HepG2 (cell line): ENCODE measurements at regions not wholly inside any gene's neighbourhood (a gene's known extent, or its start where the extent isn't known, plus 50 kb on each side); places are given as distances from the start of the nearest gene placed in this dataset.

Experiments
- ATAC-seq: fragments of 200-7000 bp; cut with Tn5 transposase; 3 replicates; pipeline ENCODE4 v1.9.1; 2020; ENCODE audit warnings: mild to moderate bottlenecking, moderate library complexity
- BruUV-seq: library from RNA; stranded (reverse); fragments of 400-500 nt; replicated peaks from 2 replicates; lab custom pipeline; 2021; lab: Mats Ljungman, UMichigan
- CTCF ChIA-PET: fragments of 300-600 bp; formaldehyde crosslinking; extraction: SDS; loops from one replicate; lab custom pipeline; 2021; ENCODE audit warnings: low total read pairs, inconsistent platforms, low intra/inter-chr PET ratio; lab: Yijun Ruan, JAX
- POLR2A ChIA-PET: fragments of 350-600 bp; sonication (Branson Sonifier 250); formaldehyde crosslinking; loops from one replicate; lab custom pipeline; 2020; ENCODE audit warnings: antibody characterized with exemption, inconsistent platforms; lab: Yijun Ruan, JAX
- DNase-seq: peaks from one replicate; pipeline ENCODE4 v3.0.0-alpha.2; 2015; ENCODE audit warnings: low spot score
- FAIRE-seq: peaks from 3 replicates; lab custom pipeline; 2011; peaks lifted over from hg19 to GRCh38; lab: Jason Lieb, UNC
- H2AFZ ChIP-seq: one replicate; pipeline ENCODE4 v1.6.1; 2011; ENCODE audit warnings: low read length, inconsistent platforms
- H3K27ac ChIP-seq: fragments of 300-600 bp; 3 replicates; pipeline ENCODE4 v1.8.0; 2011; ENCODE audit warnings: mixed run types, mild to moderate bottlenecking, mixed read lengths, low read length, inconsistent platforms; ENCODE audit not compliant: insufficient read depth; ENCODE audit errors: extremely low read length
- H3K27me3 ChIP-seq, 2 experiments: fragments of 200-600 bp in 1 of 2; 2 replicates in 1 of 2; 3 replicates in 1 of 2; pipeline versions ENCODE4 v1.6.0 to v1.8.0; 2011; ENCODE audit warnings: low read length in 2 of 2, mild to moderate bottlenecking in 2 of 2, moderate library complexity in 2 of 2, inconsistent platforms in 1 of 2; ENCODE audit not compliant: insufficient read depth in 2 of 2, control insufficient read depth in 1 of 2
- H3K36me3 ChIP-seq, 2 experiments: fragments of 200-600 bp in 1 of 2; replicated peaks in 1 of 2; 2 replicates in 1 of 2; 3 replicates in 1 of 2; pipeline versions ENCODE4 v1.5.1 to v1.8.0; 2011; ENCODE audit warnings: low read length in 2 of 2, inconsistent platforms in 1 of 2; ENCODE audit not compliant: insufficient read depth in 2 of 2, control insufficient read depth in 1 of 2
- H3K4me1 ChIP-seq: 2 replicates; pipeline ENCODE4 v1.5.1; 2012; ENCODE audit warnings: low read length, inconsistent platforms; ENCODE audit not compliant: insufficient read depth
- H3K4me2 ChIP-seq: 2 replicates; pipeline ENCODE4 v1.6.0; 2011; ENCODE audit warnings: low read depth, low read length, inconsistent platforms
- H3K4me3 ChIP-seq, 3 experiments: fragments of 200-600 bp in 1 of 3; sonication (generic), shearing (Covaris generic) in 1 of 3; replicated peaks in 1 of 3; 2 replicates each; pipeline ENCODE4 v1.5.1; 2011 to 2016; ENCODE audit warnings: low read length in 3 of 3, inconsistent platforms in 2 of 3, low read depth in 2 of 3, mild to moderate bottlenecking in 2 of 3, control low read depth in 1 of 3, mixed read lengths in 1 of 3; ENCODE audit not compliant: insufficient read depth in 1 of 3
- H3K79me2 ChIP-seq: one replicate; pipeline ENCODE4 v1.6.1; 2011; ENCODE audit warnings: low read length, inconsistent platforms; ENCODE audit not compliant: insufficient read depth
- H3K9ac ChIP-seq: 2 replicates; pipeline ENCODE4 v1.6.0; 2011; ENCODE audit warnings: mild to moderate bottlenecking, low read depth, low read length, inconsistent platforms; ENCODE audit not compliant: insufficient read depth
- H3K9me3 ChIP-seq: 2 replicates; pipeline ENCODE4 v1.5.1; 2012; ENCODE audit warnings: mild to moderate bottlenecking, low read length
- H4K20me1 ChIP-seq: 2 replicates; pipeline ENCODE4 v1.6.0; 2011; ENCODE audit warnings: inconsistent platforms, mild to moderate bottlenecking, low read length, moderate library complexity; ENCODE audit not compliant: insufficient read depth
- FLYWCH1 ChIP-seq: sonication (generic); formaldehyde crosslinking; IDR thresholded peaks from 2 replicates; pipeline ENCODE4 v1.8.1; 2023; ENCODE audit warnings: mild to moderate bottlenecking, missing genetic modification reagents
- HOXA9 ChIP-seq: sonication (generic); formaldehyde crosslinking; IDR thresholded peaks from 2 replicates; pipeline ENCODE4 v1.8.1; 2022; ENCODE audit warnings: missing genetic modification reagents, mild to moderate bottlenecking, moderate library complexity, borderline replicate concordance
- KDM1A ChIP-seq: IDR thresholded peaks from 2 replicates; pipeline ENCODE4 v1.6.1; 2016; ENCODE audit warnings: missing compliant biosample characterization
- MLLT10 ChIP-seq: sonication (generic); formaldehyde crosslinking; IDR thresholded peaks from 2 replicates; pipeline ENCODE4 v1.4.0; 2020; ENCODE audit warnings: missing genetic modification reagents
- PLSCR1 ChIP-seq: sonication (generic); formaldehyde crosslinking; IDR thresholded peaks from 2 replicates; pipeline ENCODE4 v1.5.0; 2020; ENCODE audit warnings: missing genetic modification reagents, mild to moderate bottlenecking, borderline replicate concordance
- ZBTB26 ChIP-seq: IDR thresholded peaks from 2 replicates; pipeline ENCODE4 v1.6.1; 2016; ENCODE audit warnings: missing compliant biosample characterization, missing genetic modification reagents, borderline replicate concordance
- ZKSCAN1 ChIP-seq: fragments of 150-350 bp; IDR thresholded peaks from 2 replicates; pipeline ENCODE4 v1.6.1; 2014; ENCODE audit warnings: low read length
- ZKSCAN8 ChIP-seq: IDR thresholded peaks from 2 replicates; pipeline ENCODE4 v1.6.1; 2016; ENCODE audit warnings: borderline replicate concordance, missing genetic modification reagents, missing compliant biosample characterization
- ZNF124 ChIP-seq: sonication (generic); formaldehyde crosslinking; IDR thresholded peaks from 2 replicates; pipeline ENCODE4 v1.4.0; 2020; ENCODE audit warnings: missing genetic modification reagents
- ZNF335 ChIP-seq: sonication (generic); formaldehyde crosslinking; IDR thresholded peaks from 2 replicates; pipeline ENCODE4 v1.4.0; 2020; ENCODE audit warnings: missing genetic modification reagents
- ZNF570 ChIP-seq: sonication (generic); formaldehyde crosslinking; IDR thresholded peaks from 2 replicates; pipeline ENCODE4 v1.4.0; 2020; ENCODE audit warnings: mild to moderate bottlenecking, missing genetic modification reagents, borderline replicate concordance
- ZNF687 ChIP-seq: sonication (generic); formaldehyde crosslinking; IDR thresholded peaks from 2 replicates; pipeline ENCODE4 v1.5.1; 2020; ENCODE audit warnings: mild to moderate bottlenecking, missing genetic modification reagents, moderate library complexity
- ZNF75D ChIP-seq: sonication (generic); formaldehyde crosslinking; IDR thresholded peaks from 2 replicates; pipeline ENCODE4 v1.8.1; 2023; ENCODE audit warnings: missing genetic modification reagents, mild to moderate bottlenecking, borderline replicate concordance
- WGBS: methylation state at CpG from one replicate; pipeline ENCODE4 v1.1.6; 2017; ENCODE audit warnings: low lambda C conversion rate; 5-methylcytosine and 5-hydroxymethylcytosine counted together
- in situ Hi-C: cut with HindIII; loops from 2 replicates; pipeline ENCODE4 v1.10.0; 2017; ENCODE audit warnings: low pct_unique_long_range_greater_than_20kb; ENCODE audit not compliant: extremely low pct_ligation_motif_present
- intact Hi-C: fragments of 100-400 bp; cut with micrococcal nuclease; formaldehyde crosslinking; loops from one replicate; pipeline ENCODE4 v1.10.0; 2022; ENCODE audit not compliant: unreplicated experiment
- TF ChIP-seq, protein P1 (sequence below): sonication (generic); formaldehyde crosslinking; IDR thresholded peaks from 2 replicates; pipeline ENCODE4 v1.9.0; 2021; ENCODE audit warnings: missing genetic modification reagents, borderline replicate concordance
- TF ChIP-seq, protein P2 (sequence below): sonication (generic); formaldehyde crosslinking; IDR thresholded peaks from 2 replicates; pipeline ENCODE4 v1.8.1; 2022; ENCODE audit warnings: mild to moderate bottlenecking, missing genetic modification reagents

GRCh38 chr13:36493046-36493445 is 60.8 kb downstream of the CCNA1 start:
- CTCF ChIA-PET: no interaction called here
- BruUV-seq: no TSS peak

More at GRCh38 chr13:36493046-36493445, 60.8 kb downstream of the CCNA1 start:
- intact Hi-C loops: no loop called here
- FAIRE-seq: no peak
- in situ Hi-C loops: no loop called here
- WGBS: 0% methylated on average over 1 of the region's 1 CpG
- Histone ChIP-seq H3K4me3 (no peak overlapping the region), H3K36me3 (no peaks in the 10 kb centered on the region), H3K27ac (no peak overlapping the region), H3K4me2 (no peak overlapping the region), H3K9ac (no peak overlapping the region), H4K20me1 (no peaks in the 10 kb centered on the region), H3K27me3 (0 out of 5 replicates have a peak, but pooled peaks cover 0 to 2% of the 10 kb centered on the region in 2 experiments), H3K4me1 (no peaks in the 10 kb centered on the region), H3K9me3 (no peaks in the 10 kb centered on the region), H3K79me2 (no peaks in the 10 kb centered on the region), H2AFZ (no peak overlapping the region)
- POLR2A ChIA-PET: no interaction called here
- ATAC-seq: no peak
- no peak for DNase-seq
- TF ChIP-seq ZBTB26 (CRISPR knock-in tag) (no peak), FLYWCH1 (CRISPR knock-in tag) (no peak), PLSCR1 (CRISPR knock-in tag) (no peak), ZNF335 (CRISPR knock-in tag) (no peak), KDM1A (CRISPR knock-in tag) (no peak), ZNF124 (no peak), ZKSCAN1 (no peak), ZNF570 (CRISPR knock-in tag) (no peak), ZKSCAN8 (CRISPR knock-in tag) (no peak), ZNF75D (no peak), HOXA9 (CRISPR knock-in tag) (no peak), ZNF687 (CRISPR knock-in tag) (no peak), MLLT10 (CRISPR knock-in tag) (no peak)
- TF ChIP-seq, protein P1, sequence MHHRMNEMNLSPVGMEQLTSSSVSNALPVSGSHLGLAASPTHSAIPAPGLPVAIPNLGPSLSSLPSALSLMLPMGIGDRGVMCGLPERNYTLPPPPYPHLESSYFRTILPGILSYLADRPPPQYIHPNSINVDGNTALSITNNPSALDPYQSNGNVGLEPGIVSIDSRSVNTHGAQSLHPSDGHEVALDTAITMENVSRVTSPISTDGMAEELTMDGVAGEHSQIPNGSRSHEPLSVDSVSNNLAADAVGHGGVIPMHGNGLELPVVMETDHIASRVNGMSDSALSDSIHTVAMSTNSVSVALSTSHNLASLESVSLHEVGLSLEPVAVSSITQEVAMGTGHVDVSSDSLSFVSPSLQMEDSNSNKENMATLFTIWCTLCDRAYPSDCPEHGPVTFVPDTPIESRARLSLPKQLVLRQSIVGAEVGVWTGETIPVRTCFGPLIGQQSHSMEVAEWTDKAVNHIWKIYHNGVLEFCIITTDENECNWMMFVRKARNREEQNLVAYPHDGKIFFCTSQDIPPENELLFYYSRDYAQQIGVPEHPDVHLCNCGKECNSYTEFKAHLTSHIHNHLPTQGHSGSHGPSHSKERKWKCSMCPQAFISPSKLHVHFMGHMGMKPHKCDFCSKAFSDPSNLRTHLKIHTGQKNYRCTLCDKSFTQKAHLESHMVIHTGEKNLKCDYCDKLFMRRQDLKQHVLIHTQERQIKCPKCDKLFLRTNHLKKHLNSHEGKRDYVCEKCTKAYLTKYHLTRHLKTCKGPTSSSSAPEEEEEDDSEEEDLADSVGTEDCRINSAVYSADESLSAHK: no peak
- TF ChIP-seq, protein P2, sequence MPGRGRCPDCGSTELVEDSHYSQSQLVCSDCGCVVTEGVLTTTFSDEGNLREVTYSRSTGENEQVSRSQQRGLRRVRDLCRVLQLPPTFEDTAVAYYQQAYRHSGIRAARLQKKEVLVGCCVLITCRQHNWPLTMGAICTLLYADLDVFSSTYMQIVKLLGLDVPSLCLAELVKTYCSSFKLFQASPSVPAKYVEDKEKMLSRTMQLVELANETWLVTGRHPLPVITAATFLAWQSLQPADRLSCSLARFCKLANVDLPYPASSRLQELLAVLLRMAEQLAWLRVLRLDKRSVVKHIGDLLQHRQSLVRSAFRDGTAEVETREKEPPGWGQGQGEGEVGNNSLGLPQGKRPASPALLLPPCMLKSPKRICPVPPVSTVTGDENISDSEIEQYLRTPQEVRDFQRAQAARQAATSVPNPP (CRISPR knock-in tag): no peak
